ENCODE measurements at regions not wholly inside any gene's neighbourhood (a gene's known extent, or its start where the extent isn't known, plus 50 kb on each side); places are given as distances from the start of the nearest gene placed in this dataset.

DNA sequence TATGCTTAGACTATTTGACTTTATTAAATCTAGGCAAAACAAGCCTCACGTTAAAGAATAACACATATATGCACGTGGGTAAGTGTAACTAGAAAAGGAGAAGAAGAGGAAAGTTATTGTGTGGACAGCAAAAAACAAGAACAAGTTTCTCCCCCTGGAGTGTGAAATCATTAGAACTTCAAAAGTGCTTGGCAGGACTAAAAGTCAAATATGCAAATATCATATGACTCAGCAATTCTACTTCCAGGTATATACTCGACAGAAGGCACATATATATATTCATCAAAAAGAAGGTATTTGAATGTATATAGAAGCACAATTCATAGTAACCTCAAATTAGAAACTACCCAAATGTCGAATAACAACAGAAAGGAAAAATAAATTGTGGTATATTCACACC, 68.9 kb upstream of the STXBP5L start:
- no peak for TF ChIP-seq CTCF (IDR thresholded peaks at IDR 0.05)
- TF ChIP-seq EP300 (IDR thresholded peaks at IDR 0.05) = no peak
- TF ChIP-seq POLR2A (IDR thresholded peaks at IDR 0.05) = no peak
